SJSA1 (cell line): ENCODE measurements at regions not wholly inside any gene's neighbourhood (a gene's known extent, or its start where the extent isn't known, plus 50 kb on each side); places are given as distances from the start of the nearest gene placed in this dataset.
"Not testable (repeated sequence)": the region's sequence is repeated elsewhere in the genome, so short reads cannot be mapped to it uniquely, and the experiment has no call there.

Experiments
- DNase-seq, 2 experiments: peaks; one replicate each; pipeline ENCODE4 v3.0.0-alpha.2; 2015 to 2020; ENCODE audit warnings: low spot score in 2 of 2, low read depth in 1 of 2
- H3K27ac ChIP-seq: fragments of 250-450 bp; sonication (Bioruptor Pico); 2 replicates; pipeline ENCODE4 v1.5.1; 2020; ENCODE audit warnings: mild to moderate bottlenecking, moderate library complexity
- H3K27me3 ChIP-seq: fragments of 250-450 bp; sonication (Bioruptor Pico); replicated peaks from 2 replicates; pipeline ENCODE4 v1.5.1; 2020; ENCODE audit warnings: mild to moderate bottlenecking, moderate library complexity
- H3K36me3 ChIP-seq: fragments of 250-450 bp; sonication (Bioruptor Pico); 2 replicates; pipeline ENCODE4 v1.5.1; 2020; ENCODE audit warnings: mild to moderate bottlenecking
- H3K4me1 ChIP-seq: fragments of 250-450 bp; sonication (Bioruptor Pico); replicated peaks from 2 replicates; pipeline ENCODE4 v1.6.1; 2021; ENCODE audit warnings: mild to moderate bottlenecking
- H3K4me3 ChIP-seq: fragments of 250-450 bp; sonication (Bioruptor Pico); 2 replicates; pipeline ENCODE4 v1.5.1; 2020; ENCODE audit warnings: mild to moderate bottlenecking
- H3K9me3 ChIP-seq: fragments of 250-450 bp; sonication (Bioruptor Pico); replicated peaks from 2 replicates; pipeline ENCODE4 v1.5.1; 2020; ENCODE audit warnings: mild to moderate bottlenecking

DNA sequence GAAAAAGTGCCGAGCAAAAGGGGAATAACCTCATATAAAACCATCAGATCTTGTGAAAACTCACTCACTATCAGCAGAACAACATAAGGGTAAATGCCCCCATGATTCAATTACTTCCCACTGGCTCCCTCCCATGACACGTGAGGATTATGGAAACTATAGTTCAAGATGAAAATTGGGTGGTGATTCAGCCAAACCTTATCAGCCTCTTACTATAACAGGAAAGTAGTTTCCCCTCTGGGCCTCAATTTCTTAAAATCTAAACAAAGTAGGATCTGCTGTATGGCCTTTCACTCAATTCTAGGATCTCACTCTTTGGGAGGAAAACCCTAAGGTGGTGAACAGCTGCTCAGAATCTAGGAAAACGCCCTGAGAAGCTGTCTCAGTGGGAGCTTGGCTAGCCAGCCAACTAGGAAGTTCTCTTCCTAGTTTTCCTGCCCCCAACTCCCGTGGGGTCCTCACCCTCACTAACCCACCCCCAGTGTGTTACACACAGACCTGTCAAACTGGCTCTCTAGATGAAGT lies 1017.1 kb upstream of the HS3ST1 start:
- Histone ChIP-seq H3K4me3 (no peak overlapping the region), H3K9me3 (peaks cover 5% of the 10 kb centered on the region), H3K4me1 (no peaks in the 10 kb centered on the region), H3K36me3 (peaks cover 54% of the 10 kb centered on the region), H3K27me3 (no peaks in the 10 kb centered on the region), H3K27ac (no peak overlapping the region)
- DNase-seq = peak in 1 of 2 experiments; percentile 6

- Histone ChIP-seq H3K4me3 (no peak overlapping the region), H3K27ac (peak overlapping the region; percentile 4; the same call in 1 of the 2 replicates), H3K36me3 (peaks cover 36% of the 10 kb centered on the region), H3K27me3 (no peaks in the 10 kb centered on the region), H3K4me1 (peaks cover 13% of the 10 kb centered on the region), H3K9me3 (peaks cover 2% of the 10 kb centered on the region; the same call in 1 of the 2 replicates)
- peak in 1 of 2 experiments; percentile 24 for DNase-seq
Observed at GRCh38 chr4:12439633-12440305, 1011.1 kb upstream of the HS3ST1 start.

DNA sequence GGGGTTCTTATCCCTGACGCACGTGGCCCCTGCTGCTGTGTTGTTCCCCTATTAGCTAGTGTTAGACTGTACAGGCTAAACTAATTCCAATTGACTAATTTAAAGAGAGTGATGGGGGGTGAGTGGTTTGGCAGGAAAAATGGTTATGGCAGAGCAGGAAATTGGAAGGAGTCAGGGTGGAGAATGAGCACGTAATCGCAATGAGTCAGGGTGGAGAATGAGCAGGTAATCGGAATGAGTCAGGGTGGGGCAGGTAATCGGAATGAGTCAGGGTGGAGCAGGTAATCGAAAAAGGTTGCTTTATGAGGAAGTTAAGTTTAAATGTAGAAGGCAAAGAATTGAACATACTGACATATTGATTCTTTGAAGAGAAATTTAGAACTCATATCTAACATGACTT lies 1002.6 kb upstream of the HS3ST1 start:
- H3K27me3 ChIP-seq, H3K36me3 ChIP-seq, H3K9me3 ChIP-seq, H3K27ac ChIP-seq, DNase-seq, H3K4me3 ChIP-seq, H3K4me1 ChIP-seq: not testable (repeated sequence)

DNA sequence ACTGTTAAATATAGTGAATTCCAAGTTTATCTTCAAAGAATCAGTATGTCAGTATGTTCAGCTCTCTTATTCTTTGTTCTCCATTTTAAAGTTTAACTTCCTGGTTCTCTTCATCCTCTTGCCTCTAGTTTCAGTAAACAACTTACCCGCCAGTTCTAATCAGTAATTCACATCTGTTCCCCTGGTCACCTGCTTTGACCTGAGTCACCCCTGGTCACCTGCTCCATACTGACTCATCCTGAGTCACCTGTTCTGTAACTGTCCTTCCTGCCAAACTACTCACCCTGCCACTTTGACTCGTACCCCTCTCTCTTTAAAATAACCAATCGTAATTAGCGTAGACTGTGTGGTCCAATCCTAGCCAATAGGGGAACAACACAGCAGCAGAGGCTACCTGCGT lies 992.7 kb upstream of the HS3ST1 start:
- Histone ChIP-seq H3K9me3 (no peaks in the 10 kb centered on the region), H3K27me3 (no peaks in the 10 kb centered on the region), H3K4me1 (no peaks in the 10 kb centered on the region), H3K27ac (no peak overlapping the region), H3K4me3 (no peak overlapping the region), H3K36me3 (no peaks in the 10 kb centered on the region)
- DNase-seq = no peak

DNA sequence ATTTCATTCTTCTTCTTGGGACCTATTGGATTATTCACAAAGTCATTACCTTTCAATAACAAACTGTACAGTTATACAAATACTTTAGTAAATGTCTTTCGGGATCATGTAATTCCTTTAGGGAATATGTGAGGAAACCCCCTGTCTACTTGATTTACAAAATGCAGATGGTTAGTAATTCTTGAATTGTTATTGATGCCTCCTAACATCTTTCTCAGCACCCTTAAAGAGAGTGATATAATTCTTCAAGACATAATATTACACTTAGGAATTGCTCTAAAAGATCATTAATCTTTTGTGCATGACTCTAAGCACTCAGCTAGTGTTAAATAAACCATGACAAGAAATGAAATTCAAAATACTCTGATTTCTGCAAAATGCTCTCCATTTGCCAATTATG lies 988.1 kb upstream of the HS3ST1 start:
- Histone ChIP-seq H3K9me3 (no peaks in the 10 kb centered on the region), H3K27ac (no peak overlapping the region), H3K4me1 (no peaks in the 10 kb centered on the region), H3K36me3 (no peaks in the 10 kb centered on the region), H3K4me3 (no peak overlapping the region), H3K27me3 (no peaks in the 10 kb centered on the region)
- no peak for DNase-seq

- Histone ChIP-seq H3K27ac (no peak overlapping the region), H3K36me3 (no peaks in the 10 kb centered on the region), H3K9me3 (no peaks in the 10 kb centered on the region), H3K4me1 (no peaks in the 10 kb centered on the region), H3K27me3 (no peaks in the 10 kb centered on the region), H3K4me3 (no peak overlapping the region)
- no peak for DNase-seq
Observed at GRCh38 chr4:12414181-12414812, 985.6 kb upstream of the HS3ST1 start.

DNA sequence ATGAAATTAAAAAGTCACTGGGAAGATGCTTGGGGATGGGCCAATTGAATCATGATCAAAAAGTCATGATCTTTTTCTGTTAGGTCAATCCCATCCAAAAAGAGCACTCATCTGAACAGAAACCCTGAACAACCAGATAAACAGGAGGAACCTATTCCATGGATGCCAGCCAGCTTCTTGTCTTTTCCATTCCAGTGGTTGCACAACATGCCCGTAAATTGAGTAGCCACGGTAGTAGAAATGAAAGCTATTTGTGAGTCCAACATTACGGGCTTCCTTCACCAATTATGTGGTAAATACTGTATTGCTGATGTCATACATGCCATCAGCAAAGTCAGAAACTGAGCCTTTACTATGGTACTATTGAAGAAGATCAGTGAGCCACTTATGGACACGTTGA lies 982.4 kb upstream of the HS3ST1 start:
- Histone ChIP-seq H3K4me1 (no peaks in the 10 kb centered on the region), H3K27me3 (no peaks in the 10 kb centered on the region), H3K36me3 (no peaks in the 10 kb centered on the region), H3K9me3 (no peaks in the 10 kb centered on the region), H3K27ac (no peak overlapping the region), H3K4me3 (no peak overlapping the region)
- DNase-seq = no peak

DNA sequence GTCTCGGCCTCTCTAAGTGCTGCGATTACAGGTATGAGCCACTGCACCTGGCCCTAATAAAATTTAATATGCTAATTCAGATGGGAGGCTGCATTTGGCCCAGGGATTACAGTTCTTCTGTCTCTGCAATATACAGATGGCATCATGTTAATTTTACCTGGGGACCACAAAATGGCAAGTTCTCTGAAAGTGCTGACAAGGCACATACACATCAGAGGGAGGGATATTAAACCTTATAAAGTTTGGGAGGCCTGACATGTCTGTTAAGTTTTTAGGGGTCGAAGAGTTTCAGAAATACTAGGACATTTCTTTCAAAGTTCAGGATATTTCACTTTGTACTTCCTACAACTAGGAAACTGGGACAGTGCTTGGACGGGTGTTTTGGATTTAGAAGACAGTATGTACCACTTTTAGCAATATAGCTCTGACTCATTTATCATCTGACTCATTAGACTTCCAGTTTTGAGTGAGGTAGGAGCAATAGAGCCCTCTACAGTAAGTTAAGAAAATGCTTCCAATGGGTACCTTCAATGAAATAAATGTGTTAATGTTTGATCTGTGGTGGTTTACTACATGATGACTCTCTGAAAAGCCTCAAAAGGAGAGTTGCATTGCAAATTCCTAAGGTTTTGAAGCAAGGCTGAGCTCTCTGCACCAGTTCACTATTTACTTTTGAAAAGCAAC lies 981.0 kb upstream of the HS3ST1 start:
- Histone ChIP-seq H3K4me3 (no peak overlapping the region), H3K27ac (no peak overlapping the region), H3K4me1 (no peaks in the 10 kb centered on the region), H3K27me3 (no peaks in the 10 kb centered on the region), H3K9me3 (no peaks in the 10 kb centered on the region), H3K36me3 (no peaks in the 10 kb centered on the region)
- DNase-seq = no peak

- no peak overlapping the region for H3K4me3 ChIP-seq
- no peaks in the 10 kb centered on the region for H3K36me3 ChIP-seq
- no peak for DNase-seq
- no peak overlapping the region for H3K27ac ChIP-seq
- H3K4me1 ChIP-seq = no peaks in the 10 kb centered on the region
- H3K9me3 ChIP-seq = no peaks in the 10 kb centered on the region
- H3K27me3 ChIP-seq = no peaks in the 10 kb centered on the region
Observed at GRCh38 chr4:12408364-12408763, 979.7 kb upstream of the HS3ST1 start.

DNA sequence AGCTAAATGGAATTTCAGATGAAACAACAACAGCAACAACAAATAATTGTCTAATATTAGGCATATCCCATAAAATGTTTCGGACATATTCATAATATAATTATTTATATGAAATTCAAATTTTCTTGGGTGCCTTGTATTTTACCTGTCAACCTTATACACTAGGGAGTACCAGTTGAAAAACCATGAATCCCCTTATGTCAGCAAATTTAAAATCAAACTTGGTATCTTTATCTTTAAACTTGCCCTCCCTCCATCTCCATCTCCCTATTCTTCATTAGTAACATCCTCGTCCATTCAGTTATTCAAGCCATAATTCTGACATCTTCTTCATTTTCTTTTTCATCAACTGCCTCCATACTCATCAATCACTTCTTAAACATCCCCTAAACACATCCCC lies 974.5 kb upstream of the HS3ST1 start:
- Histone ChIP-seq H3K27ac (no peak overlapping the region), H3K36me3 (no peaks in the 10 kb centered on the region), H3K27me3 (no peaks in the 10 kb centered on the region), H3K9me3 (no peaks in the 10 kb centered on the region), H3K4me3 (no peak overlapping the region), H3K4me1 (no peaks in the 10 kb centered on the region)
- DNase-seq = no peak

DNA sequence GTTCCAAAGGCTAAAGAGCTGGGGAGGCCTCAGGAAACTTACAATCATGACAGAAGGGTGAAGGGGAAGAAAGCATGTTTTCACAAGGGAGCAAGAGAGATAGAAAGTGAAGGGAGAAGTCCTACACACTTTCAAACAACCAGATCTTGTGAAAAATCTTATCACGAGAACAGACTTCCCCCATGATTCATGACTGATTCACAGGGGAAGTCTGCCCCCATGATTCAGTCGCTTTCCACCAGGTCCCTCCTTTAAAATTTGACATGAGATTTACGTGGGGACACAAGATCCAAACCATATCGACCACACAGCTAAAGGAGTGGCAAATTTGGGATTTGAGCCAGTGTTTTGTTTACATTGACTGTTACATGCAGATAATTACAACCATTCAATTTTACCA lies 971.1 kb upstream of the HS3ST1 start:
- Histone ChIP-seq H3K27me3 (no peaks in the 10 kb centered on the region), H3K36me3 (no peaks in the 10 kb centered on the region), H3K4me1 (no peaks in the 10 kb centered on the region), H3K4me3 (no peak overlapping the region), H3K27ac (no peak overlapping the region), H3K9me3 (no peaks in the 10 kb centered on the region)
- no peak for DNase-seq

- Histone ChIP-seq H3K4me3 (no peak overlapping the region), H3K36me3 (no peaks in the 10 kb centered on the region), H3K27ac (no peak overlapping the region), H3K4me1 (no peaks in the 10 kb centered on the region), H3K9me3 (no peaks in the 10 kb centered on the region), H3K27me3 (no peaks in the 10 kb centered on the region)
- no peak for DNase-seq
Observed at GRCh38 chr4:12393631-12394262, 965.1 kb upstream of the HS3ST1 start.

- no peak overlapping the region for H3K4me3 ChIP-seq
Observed at GRCh38 chr4:12389604-12390003, 960.9 kb upstream of the HS3ST1 start.

DNA sequence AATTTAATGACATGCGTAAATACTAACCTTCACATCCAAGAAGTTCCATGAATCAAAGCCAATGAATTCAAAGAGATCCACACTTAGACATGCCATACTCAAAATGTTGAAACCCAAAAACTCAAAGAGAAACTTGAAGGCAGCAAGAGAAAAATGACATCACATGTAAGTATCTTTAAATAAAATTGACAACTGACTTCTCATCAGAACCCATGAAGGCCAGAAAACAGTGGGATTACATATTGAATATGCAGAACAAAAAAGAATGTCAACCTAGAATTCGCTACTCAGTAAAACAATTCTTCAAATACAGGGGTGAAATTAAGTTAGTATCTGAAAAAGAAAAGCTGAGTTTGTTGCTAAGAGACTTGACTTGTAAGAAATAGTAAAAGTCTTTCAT lies 953.9 kb upstream of the HS3ST1 start:
- Histone ChIP-seq H3K27me3 (no peaks in the 10 kb centered on the region), H3K4me3 (no peak overlapping the region), H3K4me1 (no peaks in the 10 kb centered on the region), H3K9me3 (no peaks in the 10 kb centered on the region), H3K27ac (no peak overlapping the region), H3K36me3 (no peaks in the 10 kb centered on the region)
- DNase-seq = no peak

More at GRCh38 chr4:12389604-12390003, 960.9 kb upstream of the HS3ST1 start:
- no peaks in the 10 kb centered on the region for H3K36me3 ChIP-seq
- H3K27ac ChIP-seq = no peak overlapping the region
- no peak for DNase-seq
- H3K9me3 ChIP-seq = no peaks in the 10 kb centered on the region
- no peaks in the 10 kb centered on the region for H3K4me1 ChIP-seq
- H3K27me3 ChIP-seq = no peaks in the 10 kb centered on the region
